SIG-M5 treated with dmso at 0.1 percent for 504 hours (cell line): ENCODE measurements at regions not wholly inside any gene's neighbourhood (a gene's known extent, or its start where the extent isn't known, plus 50 kb on each side); places are given as distances from the start of the nearest gene placed in this dataset.
"Not testable (repeated sequence)": the region's sequence is repeated elsewhere in the genome, so short reads cannot be mapped to it uniquely, and the experiment has no call there.

Source experiments
- DNase-seq: peaks from one replicate; lab custom pipeline; 2025; ENCODE audit not compliant: unreplicated experiment; lab: John Stamatoyannopoulos, UW

DNA sequence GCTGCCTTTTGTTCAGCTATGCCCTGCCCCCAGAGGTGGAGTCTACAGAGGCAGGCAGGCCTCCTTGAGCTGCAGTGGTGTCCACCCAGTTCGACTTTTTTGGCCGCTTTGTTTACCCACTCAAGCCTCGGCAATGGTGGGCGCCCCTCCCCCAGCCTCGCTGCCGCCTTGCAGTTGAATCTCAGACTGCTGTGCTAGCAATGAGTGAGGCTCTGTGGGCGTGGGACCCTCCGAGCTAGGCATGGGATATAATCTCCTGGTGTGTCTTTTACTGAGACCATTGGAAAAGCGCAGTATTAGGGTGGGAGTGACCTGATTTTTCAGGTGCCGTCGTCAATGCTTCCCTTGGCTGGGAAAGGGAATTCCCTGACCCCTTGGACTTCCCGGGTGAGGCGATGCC is 279.3 kb downstream of the PTH2R start:
- DNase-seq: not testable (repeated sequence)

DNA sequence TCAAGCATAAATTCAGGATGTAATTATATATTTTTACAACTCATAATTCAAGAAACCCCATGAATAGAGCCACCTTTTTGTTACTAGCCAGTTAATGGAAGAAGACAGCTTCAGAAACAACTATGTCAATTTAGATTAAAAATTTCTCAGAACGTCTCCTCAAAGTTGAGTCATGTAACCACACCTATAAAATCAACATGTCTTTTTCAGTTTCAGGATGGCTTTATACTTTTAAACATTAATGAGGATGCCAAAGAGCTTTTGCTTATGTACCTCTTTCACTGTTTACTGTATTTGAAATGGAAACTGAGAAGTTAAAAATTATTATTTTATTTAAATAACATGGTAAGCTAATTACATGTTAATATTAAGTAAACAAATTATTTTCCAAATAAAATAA is 280.1 kb downstream of the PTH2R start:
- no peak for DNase-seq

DNA sequence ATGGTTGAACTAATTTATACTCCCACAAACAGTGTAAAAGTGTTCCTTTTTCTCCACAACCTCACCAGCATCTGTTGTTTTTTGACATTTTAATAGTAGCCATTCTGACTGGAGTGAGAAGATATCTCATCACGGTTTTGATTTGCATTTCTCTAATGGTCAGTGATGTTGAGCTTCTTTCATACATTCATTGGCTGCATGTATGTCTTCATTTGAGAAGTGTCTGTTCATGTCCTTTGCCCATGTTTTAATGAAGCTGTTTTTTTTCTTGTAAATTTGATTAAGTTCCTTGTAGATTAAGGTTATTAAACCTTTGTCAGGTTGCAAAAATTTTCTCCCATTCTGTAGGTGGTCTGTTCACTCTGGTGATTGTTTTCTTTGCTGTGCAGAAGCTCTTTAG is 281.1 kb downstream of the PTH2R start:
- not testable (repeated sequence) for DNase-seq

DNA sequence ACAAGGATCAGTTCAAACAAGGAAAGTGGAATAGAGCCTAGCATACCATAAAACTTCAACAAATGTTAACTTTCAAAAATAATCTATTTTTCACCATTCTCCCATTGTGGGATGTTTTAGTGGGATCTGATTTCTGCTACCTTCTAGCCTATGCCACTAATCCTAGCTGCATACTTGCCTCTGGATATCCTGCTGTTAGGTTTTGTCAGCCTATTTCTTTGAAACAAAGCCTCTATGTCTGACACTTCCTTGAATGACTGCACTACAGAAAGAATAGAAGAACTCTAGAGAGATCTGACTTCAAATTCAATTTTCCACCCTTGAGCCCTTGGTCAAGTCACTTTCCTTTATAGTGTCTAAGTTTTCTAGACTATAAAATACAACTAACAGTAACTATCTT is 291.5 kb downstream of the PTH2R start:
- DNase-seq: no peak

DNA sequence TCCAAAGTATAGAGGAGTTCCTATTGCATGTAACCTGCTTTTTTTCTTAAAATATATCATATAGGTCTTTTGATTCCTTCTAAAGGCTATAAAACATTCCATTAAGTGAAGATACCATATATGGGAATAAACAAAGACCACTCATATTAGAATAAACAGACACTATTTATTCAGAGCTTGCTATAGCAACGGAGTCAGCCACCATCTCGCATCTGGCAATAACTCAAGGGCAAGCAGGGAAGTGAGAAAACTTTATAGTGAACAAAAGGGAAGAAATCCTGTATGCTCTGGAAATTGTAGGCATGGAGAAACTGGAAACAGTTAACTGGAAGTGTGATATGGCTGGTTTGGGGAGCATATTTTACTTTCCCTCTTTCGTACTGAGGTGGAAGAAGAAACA is 301.9 kb downstream of the PTH2R start:
- no peak for DNase-seq

DNA sequence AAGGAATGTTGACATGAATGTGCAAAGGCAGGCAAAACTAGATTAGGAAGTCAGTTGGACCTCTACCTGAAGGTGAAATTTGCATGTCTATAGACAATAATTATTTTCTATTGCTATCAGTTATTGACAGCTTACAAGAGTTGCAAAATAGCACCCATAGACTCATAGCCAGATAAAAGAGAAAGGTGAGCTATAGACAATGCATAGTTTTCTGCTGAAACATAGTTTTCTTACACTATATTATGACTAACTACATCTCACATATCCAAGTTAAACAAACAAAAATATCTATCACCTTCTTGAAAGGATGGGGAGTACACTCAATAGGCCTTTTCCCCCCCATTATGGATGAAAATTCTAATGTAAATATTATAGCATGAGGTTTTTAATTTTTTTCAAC is 305.0 kb downstream of the PTH2R start:
- DNase-seq: no peak

DNA sequence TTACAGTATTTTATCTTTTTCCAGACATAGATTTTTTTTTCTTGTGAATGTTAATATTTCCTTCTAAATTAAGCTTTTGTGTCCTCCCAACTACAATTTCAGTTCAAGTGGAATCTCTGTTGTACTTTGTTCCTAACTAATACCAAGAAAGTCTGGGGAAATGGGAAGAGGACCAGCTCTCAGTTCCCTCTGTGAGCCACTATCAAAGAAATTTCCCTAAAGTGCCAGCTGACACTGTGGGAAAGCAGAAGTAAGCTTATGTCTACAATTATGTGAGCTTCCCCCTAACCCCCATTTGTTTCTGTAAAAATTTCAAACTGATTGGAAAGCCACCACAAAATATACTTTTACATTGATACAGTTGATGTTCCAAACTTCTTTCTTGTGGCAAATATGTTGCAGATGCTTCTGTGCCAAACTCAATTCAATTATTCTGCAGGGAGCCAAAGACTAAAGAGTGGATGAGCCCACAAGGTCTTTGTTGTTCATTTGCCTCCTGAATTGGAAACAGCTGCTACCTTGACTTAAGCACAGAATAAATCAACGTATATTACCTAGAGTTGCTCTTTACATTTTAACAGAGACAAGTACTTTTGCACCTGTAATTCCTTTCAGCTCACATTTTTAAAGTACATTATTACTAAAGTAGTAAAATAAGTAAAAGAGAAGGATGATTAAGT is 306.6 kb downstream of the PTH2R start:
- DNase-seq: no peak

DNA sequence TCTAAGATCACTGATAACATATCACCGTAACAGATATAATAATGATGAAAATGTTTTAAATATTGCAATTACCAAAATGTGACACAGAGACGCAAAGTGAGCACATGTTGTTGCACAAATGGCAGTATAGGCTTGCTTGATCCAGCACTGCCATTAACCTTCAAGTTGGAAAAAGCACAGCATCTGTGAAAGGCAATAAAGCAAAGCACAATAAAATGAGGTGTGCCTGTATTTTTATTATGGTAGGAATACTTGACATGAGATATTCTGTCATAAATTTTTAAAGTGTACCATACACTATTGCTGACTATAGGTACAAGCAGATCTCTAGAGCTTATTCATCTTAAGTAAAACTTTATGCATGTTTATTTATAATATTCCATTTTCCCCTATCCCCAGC is 312.2 kb downstream of the PTH2R start:
- DNase-seq: no peak

DNA sequence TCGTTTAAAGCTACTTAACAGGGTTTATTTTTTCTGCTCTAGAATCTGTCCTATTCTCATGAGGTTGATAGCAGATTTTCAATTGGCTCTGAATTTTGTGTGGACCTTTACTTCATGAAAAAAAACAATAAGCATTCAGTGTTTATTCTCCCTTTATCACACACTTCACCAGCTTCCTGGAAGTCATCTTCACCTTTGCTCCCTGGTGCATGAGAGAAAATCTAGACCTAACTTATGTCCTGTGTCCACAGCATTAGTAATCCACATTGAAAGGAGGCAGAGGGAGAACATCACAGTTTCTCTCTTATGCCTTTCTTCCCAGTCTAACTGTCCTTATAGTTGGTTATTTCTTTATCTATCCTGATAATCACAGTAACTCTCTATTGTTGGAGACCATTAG is 316.1 kb downstream of the PTH2R start:
- DNase-seq: no peak

DNA sequence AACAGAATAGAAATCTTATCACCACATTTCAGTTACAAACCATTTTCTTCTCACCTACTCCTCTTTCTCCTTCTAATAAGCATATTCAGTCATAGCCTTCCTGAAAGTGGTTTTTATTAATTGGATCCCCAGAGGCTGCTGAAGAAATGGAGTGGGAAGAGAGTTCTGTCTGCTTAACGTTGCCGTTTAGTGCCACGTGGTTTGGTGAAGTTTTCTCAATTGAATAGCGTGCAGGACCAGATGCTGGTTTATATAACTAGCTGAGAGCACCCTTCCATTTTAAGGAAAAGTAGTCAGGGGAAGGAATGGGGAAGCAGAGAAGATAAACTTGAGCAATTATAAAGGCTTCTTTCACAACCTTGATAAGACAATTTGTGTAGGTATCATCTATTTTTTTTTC is 318.7 kb downstream of the PTH2R start:
- no peak for DNase-seq

DNA sequence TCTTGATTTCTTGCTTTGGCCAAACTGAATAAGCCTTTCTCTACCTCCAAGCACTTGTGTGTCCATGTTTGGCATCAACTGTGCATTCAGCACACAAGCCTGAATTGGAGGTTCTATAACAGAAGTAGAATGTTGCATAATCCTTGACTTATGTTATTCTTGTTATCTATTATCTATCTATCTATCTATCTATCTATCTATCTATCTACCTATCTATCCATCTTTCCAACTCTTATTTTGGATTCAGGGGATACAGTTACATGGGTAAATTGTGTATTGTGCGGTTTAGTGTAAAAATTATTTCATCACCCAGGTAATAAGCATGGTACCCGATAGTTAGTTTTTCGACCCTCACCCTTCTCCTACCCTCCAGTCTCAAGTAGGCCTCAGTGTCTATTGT is 319.6 kb downstream of the PTH2R start:
- DNase-seq: no peak

DNA sequence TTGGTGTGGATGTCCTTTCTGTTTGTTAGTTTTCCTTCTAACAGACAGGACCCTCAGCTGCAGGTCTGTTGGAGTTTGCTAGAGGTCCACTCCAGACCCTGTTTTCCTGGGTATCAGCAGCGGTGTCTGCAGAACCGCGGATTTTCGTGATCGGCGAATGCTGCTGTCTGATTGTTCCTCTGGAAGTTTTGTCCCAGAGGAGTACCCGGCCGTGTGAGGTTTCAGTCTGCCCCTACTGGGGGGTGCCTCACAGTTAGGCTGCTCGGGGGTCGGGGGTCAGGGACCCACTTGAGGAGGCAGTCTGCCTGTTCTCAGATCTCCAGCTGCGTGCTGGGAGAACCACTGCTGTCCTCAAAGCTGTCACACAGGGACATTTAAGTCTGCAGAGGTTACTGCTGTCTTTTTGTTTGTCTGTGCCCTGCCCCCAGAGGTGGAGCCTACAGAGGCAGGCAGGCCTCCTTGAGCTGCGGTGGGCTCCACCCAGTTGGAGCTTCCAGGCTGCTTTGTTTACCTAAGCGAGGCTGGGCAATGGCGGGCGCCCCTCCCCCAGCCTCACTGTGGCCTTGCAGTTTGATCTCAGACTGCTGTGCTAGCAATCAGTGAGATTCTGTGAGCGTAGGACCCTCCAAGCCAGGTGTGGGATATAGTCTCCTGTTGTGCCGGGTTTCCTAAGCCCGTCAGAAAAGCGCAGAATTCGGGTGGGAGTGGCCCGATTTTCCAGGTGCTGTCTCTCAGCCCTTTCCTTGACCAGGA is 345.2 kb downstream of the PTH2R start:
- DNase-seq: not testable (repeated sequence)

DNA sequence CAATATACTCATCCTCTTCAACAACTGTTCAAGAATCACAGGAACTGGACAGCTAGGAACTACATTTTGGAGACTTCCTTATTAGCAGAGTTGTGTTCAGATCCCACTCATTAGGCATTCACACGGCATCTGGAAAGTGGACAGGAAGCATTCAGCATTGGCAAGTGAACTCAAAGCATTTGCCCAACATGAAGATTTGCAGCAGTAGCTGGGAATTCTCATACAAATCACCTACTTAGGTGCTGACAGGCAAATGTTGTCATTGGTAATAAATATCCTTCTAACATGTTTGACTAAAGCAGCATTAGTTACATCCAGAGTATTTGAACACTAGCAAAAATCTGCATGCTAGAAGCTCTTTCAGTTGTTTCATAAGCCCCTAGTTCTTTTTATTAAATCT is 350.8 kb downstream of the PTH2R start:
- no peak for DNase-seq

DNA sequence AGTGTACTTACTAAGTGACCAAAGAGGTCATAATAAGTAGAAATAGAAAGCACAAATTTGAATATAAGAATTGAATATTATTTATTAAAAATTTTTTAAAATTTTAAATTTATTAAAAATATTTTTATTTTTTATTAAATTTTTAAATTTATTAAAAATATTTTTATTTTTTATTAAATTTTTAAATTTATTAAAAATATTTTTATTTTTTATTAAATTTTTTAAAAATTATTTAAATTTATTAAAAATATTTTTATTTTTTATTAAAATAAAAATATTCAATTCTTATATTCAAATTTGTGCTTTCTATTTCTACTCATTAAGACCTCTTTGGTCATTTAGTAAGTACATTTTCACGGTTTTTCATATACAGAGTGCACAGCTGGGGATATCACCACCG is 366.5 kb downstream of the PTH2R start:
- DNase-seq: not testable (repeated sequence)

DNA sequence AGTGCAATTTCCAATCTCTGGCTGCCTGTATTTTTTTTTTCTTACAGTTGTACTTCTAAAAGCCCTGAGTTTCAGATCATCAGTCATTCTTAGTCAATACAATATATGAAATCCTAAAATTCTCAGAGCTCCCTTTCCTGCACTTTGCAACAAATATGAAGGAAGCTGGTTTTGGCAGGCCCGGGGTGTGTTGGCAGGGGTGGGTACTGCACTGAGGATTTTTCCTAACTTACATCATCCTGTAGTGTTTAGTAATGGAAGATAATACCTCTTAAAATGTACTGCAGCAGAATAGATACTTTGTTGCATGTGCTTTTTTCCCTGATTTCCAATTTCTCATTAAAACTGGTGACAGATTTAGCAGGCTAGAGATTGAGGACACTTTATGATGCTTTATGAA is 374.6 kb downstream of the PTH2R start:
- no peak for DNase-seq

DNA sequence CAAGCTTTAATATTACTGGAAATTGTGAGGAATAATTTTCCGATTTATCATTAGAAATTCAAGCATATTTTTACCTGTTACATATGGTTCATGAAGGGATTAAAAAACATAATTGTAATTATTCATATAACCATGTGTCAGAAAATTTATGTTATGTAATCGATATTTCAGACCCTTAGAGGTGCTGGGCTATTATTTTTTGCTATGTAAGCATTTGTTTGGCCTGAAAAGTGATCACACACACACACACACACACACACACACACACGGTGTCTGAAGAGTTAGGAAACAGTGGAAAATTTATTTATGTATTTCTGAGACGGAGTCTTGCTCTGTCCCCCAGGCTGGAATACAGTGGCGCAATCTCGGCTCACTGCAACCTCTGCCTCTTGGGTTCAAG is 375.5 kb downstream of the PTH2R start:
- no peak for DNase-seq

DNA sequence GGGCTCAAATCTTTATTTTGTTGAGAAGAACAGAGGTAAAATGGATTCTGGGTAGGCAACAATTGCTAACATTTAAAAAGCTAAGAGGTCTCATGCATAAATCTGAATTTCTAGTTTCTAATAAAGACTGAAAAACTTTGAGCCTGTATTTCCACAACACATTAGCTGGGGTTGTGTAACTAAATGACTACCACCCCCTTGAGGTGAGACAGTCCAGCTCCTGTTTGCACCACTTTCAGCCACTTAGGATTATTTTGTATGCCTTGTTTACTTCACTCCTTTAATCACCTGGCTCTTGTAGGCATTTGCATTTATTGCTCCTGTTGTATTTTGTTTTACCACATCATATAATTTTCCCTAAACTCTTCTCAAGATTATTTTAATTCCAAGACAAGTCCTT is 376.6 kb downstream of the PTH2R start:
- DNase-seq: peak; percentile 2

DNA sequence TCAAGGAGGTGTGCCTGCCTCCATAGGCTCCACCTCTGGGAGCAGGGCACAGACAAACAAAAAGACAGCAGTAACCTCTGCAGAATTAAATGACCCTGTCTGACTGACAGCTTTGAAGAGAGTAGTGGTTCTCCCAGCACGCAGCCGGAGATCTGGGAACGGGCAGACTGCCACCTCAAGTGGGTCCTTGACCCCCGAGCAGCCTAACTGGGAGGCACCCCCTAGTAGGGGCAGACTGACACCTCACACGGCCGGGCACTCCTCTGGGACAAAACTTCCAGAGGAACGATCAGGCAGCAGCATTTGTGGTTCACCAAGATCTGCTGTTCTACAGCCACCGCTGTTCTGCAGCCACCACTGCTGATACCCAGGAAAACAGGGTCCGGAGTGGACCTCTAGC is 378.2 kb downstream of the PTH2R start:
- DNase-seq: not testable (repeated sequence)

DNA sequence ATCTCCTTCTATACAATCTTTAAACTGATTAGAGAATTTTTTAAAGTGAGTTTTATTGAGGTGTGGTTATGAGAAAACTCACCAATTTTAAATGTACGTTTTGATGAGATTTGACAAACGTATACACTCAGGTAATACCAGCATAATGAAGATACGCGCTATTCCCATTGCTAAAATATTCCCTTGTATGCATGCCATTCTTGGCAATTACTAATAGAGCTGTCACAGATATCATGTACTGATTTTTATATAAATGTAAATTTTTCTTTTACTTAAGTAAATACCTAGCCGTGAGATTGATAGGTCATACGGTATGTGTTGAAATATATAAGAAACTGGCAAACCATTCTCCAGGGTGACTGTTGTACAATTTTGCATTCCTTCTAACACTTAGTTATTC is 384.7 kb downstream of the PTH2R start:
- DNase-seq: no peak

DNA sequence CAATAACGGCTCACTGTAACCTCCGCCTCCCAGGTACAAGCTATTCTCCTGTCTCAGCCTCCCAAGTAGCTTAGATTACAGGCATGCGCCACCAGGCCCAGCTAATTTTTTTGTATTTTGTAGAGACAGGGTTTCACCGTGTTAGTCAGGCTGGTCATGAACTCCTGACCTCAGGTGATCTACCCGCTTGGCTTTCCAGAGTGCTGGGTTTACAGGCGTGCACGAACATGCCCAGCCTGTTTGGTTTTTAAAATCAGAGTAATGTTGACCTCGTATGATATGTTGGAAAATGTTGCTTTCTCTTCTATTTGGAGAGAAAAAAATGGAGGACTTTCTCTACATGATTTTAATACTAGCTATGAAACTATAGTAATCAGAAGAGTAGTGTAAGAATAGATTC is 386.2 kb downstream of the PTH2R start:
- no peak for DNase-seq

DNA sequence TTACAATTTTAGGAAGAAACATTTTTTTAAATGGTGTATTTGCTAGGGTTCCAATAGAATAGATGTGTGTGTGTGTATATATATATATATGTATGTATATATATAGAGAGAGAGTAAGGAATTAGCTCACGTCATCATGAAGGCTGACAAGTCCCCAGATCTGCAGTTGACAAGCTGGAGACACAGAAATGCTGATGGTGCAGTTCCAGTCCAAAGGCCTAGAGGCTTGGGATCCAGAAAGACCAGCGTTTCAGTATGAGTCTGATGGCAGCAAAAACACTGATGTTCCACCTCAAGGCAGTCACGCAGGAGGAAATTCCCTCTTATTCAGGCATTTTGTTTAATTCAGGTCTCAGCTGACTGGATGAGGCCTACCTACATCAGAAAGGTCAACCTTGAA is 386.8 kb downstream of the PTH2R start:
- DNase-seq: no peak

DNA sequence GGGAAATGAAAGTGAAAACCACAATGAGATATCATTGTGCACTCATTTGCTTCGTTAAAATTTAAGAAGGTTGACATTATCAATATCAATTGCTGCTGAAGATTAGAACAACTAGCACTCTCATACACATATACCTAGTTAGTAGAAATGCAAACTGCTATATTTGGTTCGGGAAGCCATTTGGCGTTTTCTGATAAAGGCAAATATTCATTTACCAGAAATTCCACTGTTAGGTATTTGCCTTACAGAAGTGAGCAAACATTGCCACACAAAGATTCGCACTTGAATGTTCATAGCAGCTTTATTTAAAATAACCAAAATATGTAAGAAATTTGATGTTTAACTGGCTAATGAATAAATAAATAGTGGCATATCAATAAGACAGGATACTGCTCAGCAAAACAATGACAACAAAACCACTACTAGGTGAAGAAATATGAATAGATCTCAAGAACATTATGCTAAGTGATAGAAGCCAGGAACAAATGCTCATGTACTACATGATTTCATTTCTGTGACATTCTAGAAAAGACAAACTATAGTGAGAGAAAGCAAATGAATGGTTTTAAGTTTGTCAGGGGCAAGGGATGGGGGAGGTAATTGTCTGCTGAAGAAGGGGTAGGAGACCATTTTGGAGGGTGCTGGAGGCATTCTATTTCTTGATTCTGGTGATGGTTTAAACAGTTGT is 387.8 kb downstream of the PTH2R start:
- DNase-seq: no peak
